GM12873 (cell line): ENCODE measurements at regions not wholly inside any gene's neighbourhood (a gene's known extent, or its start where the extent isn't known, plus 50 kb on each side); places are given as distances from the start of the nearest gene placed in this dataset.

ENCODE experiments used
- TF ChIP-seq, protein P1 (sequence below): IDR thresholded peaks from 2 replicates; pipeline ENCODE4 v1.5.1; 2012; ENCODE audit warnings: low read depth, mild to moderate bottlenecking, moderate library complexity, low read length, control low read depth; ENCODE audit not compliant: insufficient read depth; ENCODE audit errors: missing control alignments

DNA sequence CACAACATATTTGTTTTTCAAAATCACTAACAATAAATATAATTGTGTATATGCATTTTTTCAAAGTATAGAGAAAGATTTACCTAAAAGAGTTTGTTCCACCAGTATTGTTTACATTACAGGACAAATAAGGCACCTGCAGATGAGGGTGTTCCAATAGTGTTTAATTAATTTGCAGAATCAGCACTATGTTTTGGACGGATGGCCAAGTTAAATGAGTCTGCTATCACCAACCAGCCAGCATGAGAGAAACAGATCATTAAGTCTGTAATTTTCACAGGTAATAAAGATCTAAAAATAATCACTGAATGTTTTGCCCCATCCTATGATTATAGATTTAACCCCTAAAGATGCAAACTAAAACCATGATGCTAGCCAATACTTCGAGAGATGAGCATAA, 2247.0 kb downstream of the NCAM2 start:
- TF ChIP-seq, protein P1, sequence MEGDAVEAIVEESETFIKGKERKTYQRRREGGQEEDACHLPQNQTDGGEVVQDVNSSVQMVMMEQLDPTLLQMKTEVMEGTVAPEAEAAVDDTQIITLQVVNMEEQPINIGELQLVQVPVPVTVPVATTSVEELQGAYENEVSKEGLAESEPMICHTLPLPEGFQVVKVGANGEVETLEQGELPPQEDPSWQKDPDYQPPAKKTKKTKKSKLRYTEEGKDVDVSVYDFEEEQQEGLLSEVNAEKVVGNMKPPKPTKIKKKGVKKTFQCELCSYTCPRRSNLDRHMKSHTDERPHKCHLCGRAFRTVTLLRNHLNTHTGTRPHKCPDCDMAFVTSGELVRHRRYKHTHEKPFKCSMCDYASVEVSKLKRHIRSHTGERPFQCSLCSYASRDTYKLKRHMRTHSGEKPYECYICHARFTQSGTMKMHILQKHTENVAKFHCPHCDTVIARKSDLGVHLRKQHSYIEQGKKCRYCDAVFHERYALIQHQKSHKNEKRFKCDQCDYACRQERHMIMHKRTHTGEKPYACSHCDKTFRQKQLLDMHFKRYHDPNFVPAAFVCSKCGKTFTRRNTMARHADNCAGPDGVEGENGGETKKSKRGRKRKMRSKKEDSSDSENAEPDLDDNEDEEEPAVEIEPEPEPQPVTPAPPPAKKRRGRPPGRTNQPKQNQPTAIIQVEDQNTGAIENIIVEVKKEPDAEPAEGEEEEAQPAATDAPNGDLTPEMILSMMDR, result no peak

DNA sequence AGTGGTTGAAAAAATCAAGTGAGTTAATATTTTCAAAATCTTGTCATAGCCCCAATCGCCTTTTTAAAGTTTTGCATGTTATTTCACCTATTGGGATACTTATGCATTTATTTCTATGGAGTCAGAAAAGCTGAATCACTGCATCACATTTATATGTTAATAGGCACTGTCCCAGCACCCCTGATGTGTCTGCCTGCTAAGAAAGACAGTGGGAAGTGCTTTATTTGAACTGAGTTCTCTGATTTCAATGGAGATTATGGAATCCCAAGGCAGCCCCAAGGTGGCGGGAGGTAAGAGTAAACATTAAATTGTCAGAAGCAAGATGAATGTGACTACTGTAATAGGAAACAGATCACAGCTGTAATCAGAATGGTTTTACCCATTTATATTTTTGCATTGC, 2225.7 kb downstream of the NCAM2 start:
- TF ChIP-seq, protein P1, result no peak

DNA sequence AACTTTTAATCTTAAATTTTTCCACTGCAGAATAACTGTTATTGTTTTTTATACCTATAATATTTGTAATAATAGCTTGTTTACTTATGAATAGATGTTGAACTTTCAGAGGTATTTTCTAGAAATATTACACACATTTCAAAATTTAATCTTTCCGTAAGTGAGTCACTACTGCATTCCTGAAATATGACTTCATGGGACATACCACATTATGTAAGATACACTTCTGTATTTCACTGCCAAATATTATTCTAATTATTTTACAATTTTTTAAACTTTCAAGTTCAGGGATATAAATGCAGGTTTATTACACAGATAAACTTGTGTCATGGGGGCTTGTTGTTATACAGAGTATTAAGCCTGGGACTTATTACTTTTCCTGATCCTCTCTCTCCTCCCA, 2220.5 kb downstream of the NCAM2 start:
- TF ChIP-seq, protein P1, result no peak

DNA sequence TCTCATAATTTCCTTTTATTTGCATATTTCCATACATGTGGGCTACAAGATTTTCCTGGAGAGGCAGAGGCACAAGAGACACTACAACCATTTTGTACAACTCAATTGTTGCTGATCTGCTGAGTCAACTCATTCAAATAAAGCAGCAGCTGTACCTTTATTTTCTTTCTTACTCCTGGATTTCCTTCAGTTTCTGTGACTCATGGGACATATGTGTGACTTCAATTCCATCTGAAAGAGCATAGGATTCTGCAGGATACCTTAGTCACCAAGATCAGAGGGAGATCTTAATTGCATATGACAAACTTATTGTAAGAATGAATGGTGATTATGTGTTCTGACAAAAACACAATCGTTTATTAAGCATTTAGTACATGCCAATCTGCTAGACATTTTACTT, 2219.4 kb downstream of the NCAM2 start:
- TF ChIP-seq, protein P1, result no peak

DNA sequence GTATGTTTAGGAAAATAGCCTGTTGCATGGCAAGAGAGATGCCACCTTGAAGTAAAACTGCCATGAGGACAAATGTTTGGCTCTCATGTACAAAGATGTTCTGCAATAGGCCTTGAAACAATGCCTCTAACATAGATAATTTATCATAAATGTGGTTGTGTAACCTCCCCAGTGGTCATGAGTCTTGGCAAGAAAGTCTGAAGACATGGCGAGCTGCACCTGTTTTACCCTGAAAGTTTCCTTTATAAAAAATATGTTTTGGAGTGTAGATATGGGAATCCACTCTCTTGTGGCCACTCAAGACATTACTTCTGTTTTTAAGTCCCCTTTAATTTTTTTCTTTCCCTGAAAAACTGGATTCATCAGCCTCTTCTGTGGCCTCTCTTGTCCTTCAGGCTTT, 2217.1 kb downstream of the NCAM2 start:
- TF ChIP-seq, protein P1, result no peak
